Osteocyte (in vitro differentiated cells): ENCODE measurements at regions not wholly inside any gene's neighbourhood (a gene's known extent, or its start where the extent isn't known, plus 50 kb on each side); places are given as distances from the start of the nearest gene placed in this dataset.

Experiments
- DNase-seq: peaks from one replicate; pipeline ENCODE4 v3.0.0; 2021; ENCODE audit warnings: mixed read lengths; ENCODE audit not compliant: unreplicated experiment; ENCODE audit errors: extremely low spot score
- H3K27ac Mint-ChIP-seq: one replicate; pipeline ENCODE4 v1.8.0; 2021; ENCODE audit warnings: mild to moderate bottlenecking, mixed read lengths; ENCODE audit not compliant: unreplicated experiment
- H3K27me3 Mint-ChIP-seq: one replicate; pipeline ENCODE4 v1.8.0; 2021; ENCODE audit warnings: mixed read lengths; ENCODE audit not compliant: unreplicated experiment
- H3K36me3 Mint-ChIP-seq: one replicate; pipeline ENCODE4 v1.8.0; 2021; ENCODE audit warnings: mixed read lengths; ENCODE audit not compliant: unreplicated experiment
- H3K4me1 Mint-ChIP-seq: one replicate; pipeline ENCODE4 v1.8.0; 2021; ENCODE audit warnings: mixed read lengths; ENCODE audit not compliant: unreplicated experiment
- H3K4me3 Mint-ChIP-seq: one replicate; pipeline ENCODE4 v1.8.0; 2021; ENCODE audit warnings: mild to moderate bottlenecking, moderate library complexity, mixed read lengths; ENCODE audit not compliant: unreplicated experiment
- H3K9me3 Mint-ChIP-seq: one replicate; pipeline ENCODE4 v1.8.0; 2021; ENCODE audit warnings: mixed read lengths; ENCODE audit not compliant: unreplicated experiment
- CTCF ChIP-seq: fragments of 200-600 bp; sonication (generic); IDR thresholded peaks from 2 replicates; pipeline ENCODE4 v1.5.0; 2021; ENCODE audit warnings: antibody characterized with exemption, mild to moderate bottlenecking, moderate library complexity

- Mint-ChIP-seq H3K27me3 (no peaks in the 10 kb centered on the region), H3K4me1 (no peaks in the 10 kb centered on the region), H3K27ac (no peak overlapping the region), H3K9me3 (peaks cover 73% of the 10 kb centered on the region), H3K36me3 (no peaks in the 10 kb centered on the region), H3K4me3 (no peak overlapping the region)
- no peak for TF ChIP-seq CTCF
- no peak for DNase-seq
These were observed 500.2 kb downstream of the GLRX3 start for GRCh38 chr10:130636313-130636930.

GRCh38 chr10:130637089-130637676 lies 501.0 kb downstream of the GLRX3 start:
- H3K4me3 Mint-ChIP-seq = no peak overlapping the region
- no peak for TF ChIP-seq CTCF
- no peak overlapping the region for H3K27ac Mint-ChIP-seq
- H3K9me3 Mint-ChIP-seq = peaks cover 74% of the 10 kb centered on the region
- H3K36me3 Mint-ChIP-seq = no peaks in the 10 kb centered on the region
- H3K27me3 Mint-ChIP-seq = no peaks in the 10 kb centered on the region
- no peaks in the 10 kb centered on the region for H3K4me1 Mint-ChIP-seq
- no peak for DNase-seq

- Mint-ChIP-seq H3K4me3 (no peak overlapping the region), H3K27ac (no peak overlapping the region), H3K4me1 (no peaks in the 10 kb centered on the region), H3K36me3 (no peaks in the 10 kb centered on the region), H3K9me3 (peaks cover 76% of the 10 kb centered on the region), H3K27me3 (no peaks in the 10 kb centered on the region)
- TF ChIP-seq CTCF = no peak
- no peak for DNase-seq
These were observed 502.8 kb downstream of the GLRX3 start for GRCh38 chr10:130638991-130639390.

GRCh38 chr10:130642926-130643325 lies 506.7 kb downstream of the GLRX3 start:
- H3K36me3 Mint-ChIP-seq = no peaks in the 10 kb centered on the region
- TF ChIP-seq CTCF = no peak
- no peaks in the 10 kb centered on the region for H3K4me1 Mint-ChIP-seq
- H3K27ac Mint-ChIP-seq = no peak overlapping the region
- DNase-seq = no peak
- H3K4me3 Mint-ChIP-seq = no peak overlapping the region
- H3K9me3 Mint-ChIP-seq = peaks cover 67% of the 10 kb centered on the region
- no peaks in the 10 kb centered on the region for H3K27me3 Mint-ChIP-seq

GRCh38 chr10:130647341-130647740 lies 511.1 kb downstream of the GLRX3 start:
- Mint-ChIP-seq H3K27ac (no peak overlapping the region), H3K36me3 (no peaks in the 10 kb centered on the region), H3K4me1 (no peaks in the 10 kb centered on the region), H3K27me3 (no peaks in the 10 kb centered on the region), H3K9me3 (peaks cover 43% of the 10 kb centered on the region), H3K4me3 (no peak overlapping the region)
- DNase-seq = peak; percentile 62
- TF ChIP-seq CTCF = no peak
